ENCODE measurements at regions not wholly inside any gene's neighbourhood (a gene's known extent, or its start where the extent isn't known, plus 50 kb on each side); places are given as distances from the start of the nearest gene placed in this dataset.
"Not testable (repeated sequence)": the region's sequence is repeated elsewhere in the genome, so short reads cannot be mapped to it uniquely, and the experiment has no call there.

DNA sequence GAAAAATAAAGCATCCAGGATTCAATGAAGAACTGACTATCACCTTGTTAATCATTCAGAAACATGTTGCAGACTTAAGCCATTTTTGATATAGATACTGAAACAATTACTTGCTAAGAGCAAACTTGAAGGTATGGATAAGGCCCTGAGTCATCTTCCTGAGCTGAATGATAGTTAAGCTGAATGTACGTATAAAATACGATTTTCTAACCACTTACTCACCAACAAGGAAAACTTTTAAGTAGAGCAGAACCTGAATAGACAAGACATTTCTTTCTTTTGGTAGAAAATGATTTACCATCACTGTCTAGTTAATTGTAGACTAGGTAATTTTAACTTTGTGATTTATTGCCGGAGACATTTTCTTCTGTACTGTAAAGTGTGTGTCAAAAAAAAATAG is 261.2 kb downstream of the RTP5 start:
- DNase-seq: not testable (repeated sequence)

DNA sequence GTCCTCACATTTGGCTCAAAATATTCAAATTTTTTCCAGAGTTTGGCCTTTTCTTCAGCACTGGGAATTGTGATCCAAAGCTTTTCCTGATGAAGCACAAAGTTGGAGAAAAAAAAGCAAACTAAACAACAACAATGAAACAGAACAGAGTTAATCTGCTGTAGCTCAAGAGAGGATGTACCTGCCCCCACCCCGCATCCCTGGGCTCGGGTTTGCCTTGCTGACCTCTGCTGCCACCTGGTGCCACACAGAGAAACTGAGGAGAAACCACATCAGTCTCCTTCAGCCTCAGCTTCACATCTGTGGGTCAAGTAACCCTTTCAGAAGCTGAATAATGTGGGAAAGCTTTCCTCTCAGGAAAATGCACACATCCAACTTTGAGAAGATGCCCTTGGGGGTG is 290.4 kb downstream of the RTP5 start:
- not testable (repeated sequence) for DNase-seq

GRCh38 chr2:242165115-242165514 is 295.6 kb downstream of the RTP5 start:
- DNase-seq: not testable (repeated sequence)

- not testable (repeated sequence) for DNase-seq
Measured at GRCh38 chr2:242171290-242171689, 301.8 kb downstream of the RTP5 start.

All from CD4-positive, alpha-beta T cell treated with Interleukin-4 for 4 hours (primary cell).